ENCODE measurements at regions not wholly inside any gene's neighbourhood (a gene's known extent, or its start where the extent isn't known, plus 50 kb on each side); places are given as distances from the start of the nearest gene placed in this dataset.

- DNase-seq = no peak
These were observed 754.6 kb downstream of the MRPL39 start for GRCh38 chr21:24852610-24853195.

- no peak for DNase-seq
These were observed 757.2 kb downstream of the MRPL39 start for GRCh38 chr21:24850121-24850520.

- DNase-seq = no peak
These were observed 762.6 kb downstream of the MRPL39 start for GRCh38 chr21:24844671-24845070.

- DNase-seq = no peak
These were observed 767.0 kb downstream of the MRPL39 start for GRCh38 chr21:24840287-24840686.

- DNase-seq = no peak
These were observed 774.3 kb downstream of the MRPL39 start for GRCh38 chr21:24832961-24833360.

- DNase-seq = no peak
These were observed 777.9 kb downstream of the MRPL39 start for GRCh38 chr21:24829397-24829796.

- no peak for DNase-seq
These were observed 780.5 kb downstream of the MRPL39 start for GRCh38 chr21:24826822-24827221.

- DNase-seq = no peak
These were observed 781.9 kb downstream of the MRPL39 start for GRCh38 chr21:24825348-24825747.

GRCh38 chr21:24824209-24824608 is 783.1 kb downstream of the MRPL39 start:
- DNase-seq = no peak

GRCh38 chr21:24823247-24823646 is 784.0 kb downstream of the MRPL39 start:
- DNase-seq = no peak

GRCh38 chr21:24785033-24785432 is 822.2 kb downstream of the MRPL39 start:
- DNase-seq = no peak

GRCh38 chr21:24781146-24781545 is 826.1 kb downstream of the MRPL39 start:
- DNase-seq = no peak

- DNase-seq = no peak
These were observed 847.8 kb downstream of the MRPL39 start for GRCh38 chr21:24759348-24760075.

GRCh38 chr21:24738063-24738462 is 869.2 kb downstream of the MRPL39 start:
- DNase-seq = no peak

GRCh38 chr21:24737296-24737850 is 869.9 kb downstream of the MRPL39 start:
- DNase-seq = no peak

- no peak for DNase-seq
These were observed 876.6 kb downstream of the MRPL39 start for GRCh38 chr21:24730661-24731060.

GRCh38 chr21:24729568-24729967 is 877.7 kb downstream of the MRPL39 start:
- DNase-seq = no peak

- DNase-seq = no peak
These were observed 879.4 kb downstream of the MRPL39 start for GRCh38 chr21:24727803-24728440.

GRCh38 chr21:24716281-24716918 is 890.9 kb downstream of the MRPL39 start:
- no peak for DNase-seq

GRCh38 chr21:24714646-24715200 is 892.6 kb downstream of the MRPL39 start:
- DNase-seq = no peak

GRCh38 chr21:24705201-24705600 is 902.1 kb downstream of the MRPL39 start:
- DNase-seq = no peak

- no peak for DNase-seq
These were observed 913.5 kb downstream of the MRPL39 start for GRCh38 chr21:24693779-24694178.

- DNase-seq = no peak
These were observed 925.8 kb downstream of the MRPL39 start for GRCh38 chr21:24681456-24681855.

Data from CD4-positive, alpha-beta T cell treated with Interleukin-6 for 4 hours (primary cell).